ENCODE measurements at regions not wholly inside any gene's neighbourhood (a gene's known extent, or its start where the extent isn't known, plus 50 kb on each side); places are given as distances from the start of the nearest gene placed in this dataset.
"Not testable (repeated sequence)": the region's sequence is repeated elsewhere in the genome, so short reads cannot be mapped to it uniquely, and the experiment has no call there.

GRCh38 chr10:3954007-3954406 lies 169.0 kb upstream of the KLF6 start:
- H3K27me3 Mint-ChIP-seq, H3K36me3 Mint-ChIP-seq, H3K4me3 Mint-ChIP-seq, CTCF ChIA-PET, DNase-seq, H3K27ac Mint-ChIP-seq, H3K9me3 Mint-ChIP-seq: not testable (repeated sequence)
- peaks cover 34% of the 10 kb centered on the region for H3K4me1 Mint-ChIP-seq

GRCh38 chr10:3951993-3952392 lies 167.0 kb upstream of the KLF6 start:
- peaks cover 9% of the 10 kb centered on the region for H3K36me3 Mint-ChIP-seq
- CTCF ChIA-PET = interaction anchor here (1.2 kb wide), 1 partner anchor 8 kb away, joined by 4 read pairs; no protein-coding TSS in a partner anchor
- H3K4me3 Mint-ChIP-seq = no peak overlapping the region
- no peaks in the 10 kb centered on the region for H3K27me3 Mint-ChIP-seq
- H3K27ac Mint-ChIP-seq = peak overlapping the region; percentile 46
- H3K9me3 Mint-ChIP-seq = peaks cover 2% of the 10 kb centered on the region
- peaks cover 53% of the 10 kb centered on the region for H3K4me1 Mint-ChIP-seq
- no peak for DNase-seq

GRCh38 chr10:3950676-3951275 lies 165.8 kb upstream of the KLF6 start:
- Mint-ChIP-seq H3K9me3 (peaks cover 2% of the 10 kb centered on the region), H3K27ac (peak overlapping the region; percentile 68), H3K36me3 (peaks cover 9% of the 10 kb centered on the region), H3K4me3 (no peak overlapping the region), H3K4me1 (peaks cover 66% of the 10 kb centered on the region), H3K27me3 (no peaks in the 10 kb centered on the region)
- DNase-seq = peak; percentile 73
- CTCF ChIA-PET = interaction anchor here (1.2 to 2.7 kb wide), 2 partner anchors 9 to 10 kb away, joined by 4 to 13 read pairs; no protein-coding TSS in a partner anchor

- H3K4me1 Mint-ChIP-seq = peaks cover 74% of the 10 kb centered on the region
- H3K27me3 Mint-ChIP-seq = no peaks in the 10 kb centered on the region
- peak overlapping the region; percentile 87 for H3K27ac Mint-ChIP-seq
- peaks cover 11% of the 10 kb centered on the region for H3K36me3 Mint-ChIP-seq
- DNase-seq = no peak
- CTCF ChIA-PET = interaction anchor here (1.0 to 2.7 kb wide), 3 partner anchors 11 to 181 kb away, joined by 3 to 13 read pairs (median 5); no protein-coding TSS in a partner anchor
- peaks cover 5% of the 10 kb centered on the region for H3K9me3 Mint-ChIP-seq
- H3K4me3 Mint-ChIP-seq = no peak overlapping the region
Measured at GRCh38 chr10:3949711-3950110, 164.7 kb upstream of the KLF6 start.

- Mint-ChIP-seq H3K27ac (peak overlapping the region; percentile 87), H3K9me3 (peaks cover 8% of the 10 kb centered on the region), H3K36me3 (peaks cover 12% of the 10 kb centered on the region), H3K4me1 (peaks cover 79% of the 10 kb centered on the region), H3K27me3 (no peaks in the 10 kb centered on the region), H3K4me3 (peak overlapping the region; percentile 32)
- CTCF ChIA-PET = interaction anchor here (2.5 to 2.7 kb wide), 2 partner anchors 12 to 181 kb away, joined by 5 to 13 read pairs; no protein-coding TSS in a partner anchor
- DNase-seq = peak; percentile 83
Measured at GRCh38 chr10:3948843-3949242, 163.8 kb upstream of the KLF6 start.

- DNase-seq = no peak
- H3K27me3 Mint-ChIP-seq = peaks cover 4% of the 10 kb centered on the region
- H3K27ac Mint-ChIP-seq = peak overlapping the region; percentile 82
- peaks cover 9% of the 10 kb centered on the region for H3K36me3 Mint-ChIP-seq
- H3K9me3 Mint-ChIP-seq = peaks cover 5% of the 10 kb centered on the region
- CTCF ChIA-PET = interaction anchor here (1.1 kb wide), 1 partner anchor 14 kb away, joined by 3 read pairs; no protein-coding TSS in a partner anchor
- no peak overlapping the region for H3K4me3 Mint-ChIP-seq
- H3K4me1 Mint-ChIP-seq = peaks cover 84% of the 10 kb centered on the region
Measured at GRCh38 chr10:3946234-3947229, 161.5 kb upstream of the KLF6 start.

GRCh38 chr10:3945026-3945425 lies 160.0 kb upstream of the KLF6 start:
- Mint-ChIP-seq H3K4me1 (peaks cover 75% of the 10 kb centered on the region), H3K27ac (peak overlapping the region; percentile 22), H3K4me3 (no peak overlapping the region), H3K9me3 (peaks cover 9% of the 10 kb centered on the region), H3K36me3 (peaks cover 8% of the 10 kb centered on the region), H3K27me3 (peaks cover 4% of the 10 kb centered on the region)
- CTCF ChIA-PET = no interaction called here
- no peak for DNase-seq

- H3K27me3 Mint-ChIP-seq = peaks cover 4% of the 10 kb centered on the region
- H3K27ac Mint-ChIP-seq = peak overlapping the region; percentile 22
- no peak for DNase-seq
- H3K9me3 Mint-ChIP-seq = peaks cover 9% of the 10 kb centered on the region
- peaks cover 71% of the 10 kb centered on the region for H3K4me1 Mint-ChIP-seq
- H3K36me3 Mint-ChIP-seq = peaks cover 8% of the 10 kb centered on the region
- CTCF ChIA-PET = no interaction called here
- H3K4me3 Mint-ChIP-seq = no peak overlapping the region
Measured at GRCh38 chr10:3944591-3944990, 159.6 kb upstream of the KLF6 start.

GRCh38 chr10:3943695-3944257 lies 158.8 kb upstream of the KLF6 start:
- CTCF ChIA-PET = no interaction called here
- no peak overlapping the region for H3K4me3 Mint-ChIP-seq
- peaks cover 7% of the 10 kb centered on the region for H3K36me3 Mint-ChIP-seq
- H3K27me3 Mint-ChIP-seq = peaks cover 4% of the 10 kb centered on the region
- H3K4me1 Mint-ChIP-seq = peaks cover 63% of the 10 kb centered on the region
- peak overlapping the region; percentile 67 for H3K27ac Mint-ChIP-seq
- peaks cover 9% of the 10 kb centered on the region for H3K9me3 Mint-ChIP-seq
- DNase-seq = no peak

GRCh38 chr10:3942937-3943489 lies 158.0 kb upstream of the KLF6 start:
- no peak for DNase-seq
- Mint-ChIP-seq H3K4me3 (no peak overlapping the region), H3K27me3 (peaks cover 4% of the 10 kb centered on the region), H3K4me1 (peaks cover 55% of the 10 kb centered on the region), H3K9me3 (peaks cover 9% of the 10 kb centered on the region), H3K27ac (peak overlapping the region; percentile 67), H3K36me3 (peaks cover 5% of the 10 kb centered on the region)
- CTCF ChIA-PET = no interaction called here

- H3K36me3 Mint-ChIP-seq = peaks cover 5% of the 10 kb centered on the region
- H3K27ac Mint-ChIP-seq = no peak overlapping the region
- peaks cover 48% of the 10 kb centered on the region for H3K4me1 Mint-ChIP-seq
- no peak for DNase-seq
- CTCF ChIA-PET = no interaction called here
- H3K27me3 Mint-ChIP-seq = peaks cover 4% of the 10 kb centered on the region
- H3K9me3 Mint-ChIP-seq = peaks cover 20% of the 10 kb centered on the region
- H3K4me3 Mint-ChIP-seq = no peak overlapping the region
Measured at GRCh38 chr10:3941676-3942075, 156.7 kb upstream of the KLF6 start.

GRCh38 chr10:3936422-3937040 lies 151.5 kb upstream of the KLF6 start:
- CTCF ChIA-PET = no interaction called here
- H3K4me3 Mint-ChIP-seq = no peak overlapping the region

GRCh38 chr10:3935933-3936359 lies 150.9 kb upstream of the KLF6 start:
- peaks cover 14% of the 10 kb centered on the region for H3K36me3 Mint-ChIP-seq
- peaks cover 54% of the 10 kb centered on the region for H3K4me1 Mint-ChIP-seq
- DNase-seq = no peak
- H3K9me3 Mint-ChIP-seq = peaks cover 21% of the 10 kb centered on the region
- peak overlapping the region; percentile 89 for H3K27ac Mint-ChIP-seq
- CTCF ChIA-PET = interaction anchor here (0.7 kb wide), 1 partner anchor 693 kb away, joined by 3 read pairs; no protein-coding TSS in a partner anchor
- no peaks in the 10 kb centered on the region for H3K27me3 Mint-ChIP-seq
- H3K4me3 Mint-ChIP-seq = peak overlapping the region; percentile 31

More at GRCh38 chr10:3936422-3937040, 151.5 kb upstream of the KLF6 start:
- H3K4me1 Mint-ChIP-seq = peaks cover 60% of the 10 kb centered on the region
- H3K27ac Mint-ChIP-seq = peak overlapping the region; percentile 43
- DNase-seq = no peak
- H3K9me3 Mint-ChIP-seq = peaks cover 20% of the 10 kb centered on the region
- peaks cover 14% of the 10 kb centered on the region for H3K36me3 Mint-ChIP-seq
- H3K27me3 Mint-ChIP-seq = no peaks in the 10 kb centered on the region
